ENCODE measurements at regions not wholly inside any gene's neighbourhood (a gene's known extent, or its start where the extent isn't known, plus 50 kb on each side); places are given as distances from the start of the nearest gene placed in this dataset.
"Not testable (repeated sequence)": the region's sequence is repeated elsewhere in the genome, so short reads cannot be mapped to it uniquely, and the experiment has no call there.

DNA sequence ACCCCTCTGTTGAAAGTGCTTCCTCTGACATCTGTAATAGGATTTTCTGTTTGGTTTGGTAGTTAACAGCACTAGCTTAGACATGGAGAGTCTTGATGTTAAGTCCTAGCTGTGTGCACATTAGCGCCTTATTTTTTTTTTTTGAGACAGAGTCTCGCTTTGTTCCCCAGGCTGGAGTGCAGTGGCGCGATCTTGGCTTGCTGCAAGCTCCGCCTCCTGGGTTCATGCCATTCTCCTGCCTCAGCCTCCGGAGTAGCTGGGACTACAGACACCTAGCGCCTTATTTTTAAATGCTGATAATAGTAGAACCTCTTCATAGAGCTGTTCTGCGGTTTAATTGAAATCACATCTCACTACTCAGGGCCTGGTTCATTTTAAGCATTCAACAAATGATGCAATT is 131.5 kb downstream of the PLCE1 start:
- H3K4me2 ChIP-seq (ENCODE audit: low read length); H3K4me3 ChIP-seq (replicated peaks in 1 of 2; ENCODE audit: low read depth in 1 of 2, low read length in 2 of 2); ATAC-seq; BruUV-seq (replicated peaks); POLR2A ChIA-PET; H3K9ac ChIP-seq (ENCODE audit: low read length); CTCF ChIA-PET; H4K20me1 ChIP-seq (ENCODE audit: insufficient read depth); H3K9me2 ChIP-seq (ENCODE audit: insufficient read depth); H2AFZ ChIP-seq (ENCODE audit: low read depth, low read length, poor library complexity, severe bottlenecking); H3K27ac ChIP-seq (ENCODE audit: low read depth, low read length); H3K27me3 ChIP-seq (ENCODE audit: insufficient read depth, low read length); H3K36me3 ChIP-seq (ENCODE audit: control insufficient read depth in 1 of 2, insufficient read depth in 2 of 2, low read length in 2 of 2); DNase-seq (ENCODE audit: low read depth, low spot score); H3K4me1 ChIP-seq (ENCODE audit: control insufficient read depth in 1 of 2, insufficient read depth in 2 of 2, low read length in 2 of 2); intact Hi-C loops (cut with micrococcal nuclease); H3K79me2 ChIP-seq (ENCODE audit: insufficient read depth, low read length); H3K9me3 ChIP-seq (ENCODE audit: control insufficient read depth in 1 of 2, insufficient read depth in 1 of 2, low read depth in 1 of 2, low read length in 2 of 2): not testable (repeated sequence)
- RAD21 ChIA-PET (ENCODE audit: low non-redundant PET in 1 of 2, low total read pairs in 2 of 2, uncharacterized antibody in 2 of 2, unreplicated experiment in 2 of 2): interaction anchor here in 1 of 2 experiments (0.6 kb wide), 1 partner anchor 277 kb away, joined by 4 read pairs; no protein-coding TSS in a partner anchor

DNA sequence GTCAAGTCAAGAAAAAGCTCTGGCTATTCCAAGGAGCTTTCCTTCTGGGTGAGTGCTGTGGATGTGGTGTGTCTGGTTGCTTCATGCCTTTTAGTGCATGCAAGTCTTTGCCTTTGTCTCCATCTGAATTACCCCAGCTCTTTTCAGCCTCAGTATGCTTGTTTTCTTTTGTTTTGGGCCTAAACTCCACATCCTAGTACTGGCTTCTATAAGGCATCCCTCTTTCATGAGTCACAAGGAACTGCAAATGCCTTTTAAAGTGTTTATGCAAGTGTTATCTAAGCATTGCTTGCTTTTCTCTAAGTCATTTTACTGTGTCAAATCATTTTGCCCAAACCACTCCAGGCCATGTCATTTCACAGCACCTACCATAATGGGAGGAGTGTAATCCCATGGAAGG is 132.1 kb downstream of the PLCE1 start:
- ChIA-PET POLR2A (no interaction called here), CTCF (no interaction called here), RAD21 (ENCODE audit: low non-redundant PET in 1 of 2, low total read pairs in 2 of 2, uncharacterized antibody in 2 of 2, unreplicated experiment in 2 of 2) (interaction anchor here in 1 of 2 experiments (0.6 kb wide), 1 partner anchor 278 kb away, joined by 4 read pairs; no protein-coding TSS in a partner anchor)
- Histone ChIP-seq H3K9ac (ENCODE audit: low read length) (no peak overlapping the region), H3K27me3 (ENCODE audit: insufficient read depth, low read length) (no peaks in the 10 kb centered on the region), H3K79me2 (ENCODE audit: insufficient read depth, low read length) (no peaks in the 10 kb centered on the region), H3K4me1 (ENCODE audit: control insufficient read depth in 1 of 2, insufficient read depth in 2 of 2, low read length in 2 of 2) (no peaks in the 10 kb centered on the region; a peak in 1 of 4 replicates), H3K27ac (ENCODE audit: low read depth, low read length) (no peak overlapping the region), H3K9me2 (ENCODE audit: insufficient read depth) (no peaks in the 10 kb centered on the region), H2AFZ (ENCODE audit: low read depth, low read length, poor library complexity, severe bottlenecking) (no peak overlapping the region), H3K36me3 (ENCODE audit: control insufficient read depth in 1 of 2, insufficient read depth in 2 of 2, low read length in 2 of 2) (no peaks in the 10 kb centered on the region), H3K9me3 (ENCODE audit: control insufficient read depth in 1 of 2, insufficient read depth in 1 of 2, low read depth in 1 of 2, low read length in 2 of 2) (no peaks in the 10 kb centered on the region), H3K4me2 (ENCODE audit: low read length) (no peak overlapping the region), H4K20me1 (ENCODE audit: insufficient read depth) (no peaks in the 10 kb centered on the region), H3K4me3 (replicated peaks in 1 of 2; ENCODE audit: low read depth in 1 of 2, low read length in 2 of 2) (no peak overlapping the region)
- no peak for TF ChIP-seq ZNF274 (IDR thresholded peaks at IDR 0.05; ENCODE audit: low read depth, low read length)
- TF ChIP-seq CBX3 (IDR thresholded peaks at IDR 0.05; ENCODE audit: low read depth): no peak
- TF ChIP-seq, protein P1, sequence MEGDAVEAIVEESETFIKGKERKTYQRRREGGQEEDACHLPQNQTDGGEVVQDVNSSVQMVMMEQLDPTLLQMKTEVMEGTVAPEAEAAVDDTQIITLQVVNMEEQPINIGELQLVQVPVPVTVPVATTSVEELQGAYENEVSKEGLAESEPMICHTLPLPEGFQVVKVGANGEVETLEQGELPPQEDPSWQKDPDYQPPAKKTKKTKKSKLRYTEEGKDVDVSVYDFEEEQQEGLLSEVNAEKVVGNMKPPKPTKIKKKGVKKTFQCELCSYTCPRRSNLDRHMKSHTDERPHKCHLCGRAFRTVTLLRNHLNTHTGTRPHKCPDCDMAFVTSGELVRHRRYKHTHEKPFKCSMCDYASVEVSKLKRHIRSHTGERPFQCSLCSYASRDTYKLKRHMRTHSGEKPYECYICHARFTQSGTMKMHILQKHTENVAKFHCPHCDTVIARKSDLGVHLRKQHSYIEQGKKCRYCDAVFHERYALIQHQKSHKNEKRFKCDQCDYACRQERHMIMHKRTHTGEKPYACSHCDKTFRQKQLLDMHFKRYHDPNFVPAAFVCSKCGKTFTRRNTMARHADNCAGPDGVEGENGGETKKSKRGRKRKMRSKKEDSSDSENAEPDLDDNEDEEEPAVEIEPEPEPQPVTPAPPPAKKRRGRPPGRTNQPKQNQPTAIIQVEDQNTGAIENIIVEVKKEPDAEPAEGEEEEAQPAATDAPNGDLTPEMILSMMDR (IDR thresholded peaks at IDR 0.05 in 2 of 3, conservative IDR thresholded peaks at IDR 0.05 in 1 of 3; ENCODE audit: borderline replicate concordance in 1 of 3, insufficient read depth in 1 of 3, low read depth in 2 of 3, low read length in 2 of 3): no peak
- no peak for TF ChIP-seq YY1 (IDR thresholded peaks at IDR 0.05; ENCODE audit: extremely low read depth, insufficient replicate concordance, low read depth, low read length)
- no peak for TF ChIP-seq TCF7L2 (IDR thresholded peaks at IDR 0.05; ENCODE audit: borderline replicate concordance, extremely low read depth, insufficient read depth, insufficient read length)
- intact Hi-C loops (cut with micrococcal nuclease): no loop called here
- ATAC-seq (no peak), DNase-seq (ENCODE audit: low read depth, low spot score) (no peak)
- no TSS peak for BruUV-seq (replicated peaks)
